GM18498 (cell line): ENCODE measurements at regions not wholly inside any gene's neighbourhood (a gene's known extent, or its start where the extent isn't known, plus 50 kb on each side); places are given as distances from the start of the nearest gene placed in this dataset.
A peak's percentile ranks its signal among the peaks of the same experiment; 100 is the strongest.

ENCODE experiments used
- ATAC-seq: cut with Tn5 transposase; IDR thresholded peaks from one replicate; pipeline ENCODE4 v1.9.1; 2021; ENCODE audit warnings: mild to moderate bottlenecking, moderate library complexity; ENCODE audit not compliant: unreplicated experiment

- no peak for ATAC-seq
These were observed 55.6 kb downstream of the PBDC1 start for GRCh38 chrX:76228499-76228898.

DNA sequence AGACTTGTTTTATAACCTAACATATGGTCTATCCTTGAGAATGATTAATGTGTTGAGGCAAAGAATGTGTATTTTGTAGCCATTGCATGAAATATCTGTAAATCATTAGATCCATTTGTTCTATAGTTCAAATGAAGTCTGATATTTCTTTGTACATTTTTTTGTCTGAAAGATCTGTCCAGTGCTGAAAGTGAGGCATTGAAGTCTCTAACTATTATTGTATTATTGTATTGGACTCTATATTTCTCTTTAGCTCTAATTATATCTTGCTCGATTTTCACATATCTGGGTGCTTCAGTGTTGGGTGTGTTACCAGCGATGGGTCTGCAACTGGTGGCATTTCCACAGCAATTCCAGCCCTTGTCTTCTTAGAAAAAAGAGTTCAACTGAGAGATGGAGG is 76.0 kb downstream of the PBDC1 start:
- ATAC-seq: no peak

DNA sequence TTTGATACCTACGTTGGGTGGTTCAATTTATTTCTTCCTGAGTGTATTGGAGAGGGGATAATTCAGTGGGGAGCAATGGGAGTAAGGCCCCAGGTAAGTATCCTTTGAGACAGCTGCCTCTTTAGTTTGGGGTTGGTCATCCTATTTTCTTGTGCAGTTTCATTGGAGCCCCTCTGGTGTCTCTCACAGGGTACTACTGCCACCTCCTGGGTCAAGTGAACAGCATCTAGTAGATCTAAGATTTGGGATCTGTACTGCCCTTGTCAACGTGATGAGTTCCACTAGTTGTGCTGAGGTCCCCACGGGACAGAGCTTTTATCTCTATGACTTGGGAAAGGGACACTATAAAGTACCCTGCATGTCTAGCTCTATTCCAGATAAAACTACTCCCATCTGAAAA is 80.6 kb downstream of the PBDC1 start:
- ATAC-seq: peak; percentile 91

GRCh38 chrX:76279007-76279406 is 106.1 kb downstream of the PBDC1 start:
- no peak for ATAC-seq
